ENCODE measurements at regions not wholly inside any gene's neighbourhood (a gene's known extent, or its start where the extent isn't known, plus 50 kb on each side); places are given as distances from the start of the nearest gene placed in this dataset.
"Not testable (repeated sequence)": the region's sequence is repeated elsewhere in the genome, so short reads cannot be mapped to it uniquely, and the experiment has no call there.

DNA sequence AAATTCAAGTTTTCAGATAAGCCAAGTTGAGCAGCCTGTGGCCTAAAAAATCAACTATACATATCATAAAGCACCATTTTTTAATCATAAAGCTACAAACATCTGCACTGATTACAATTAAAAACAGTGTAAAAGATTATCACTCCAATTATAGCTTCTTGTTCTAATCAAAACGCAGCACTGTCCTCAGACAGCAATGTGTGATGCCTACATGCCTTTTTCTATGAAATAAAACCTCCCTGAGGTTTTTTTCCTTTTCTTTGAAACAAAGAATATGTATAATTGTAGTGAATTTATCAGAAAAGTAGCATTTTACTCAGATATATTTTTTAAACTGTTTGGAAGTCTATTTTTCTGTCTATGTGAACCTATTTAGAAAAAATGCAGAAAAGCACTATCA lies 366.1 kb upstream of the CCNH start:
- no peak for DNase-seq
- no peak overlapping the region for H3K27ac ChIP-seq (replicated peaks)
- TF ChIP-seq, protein P1, sequence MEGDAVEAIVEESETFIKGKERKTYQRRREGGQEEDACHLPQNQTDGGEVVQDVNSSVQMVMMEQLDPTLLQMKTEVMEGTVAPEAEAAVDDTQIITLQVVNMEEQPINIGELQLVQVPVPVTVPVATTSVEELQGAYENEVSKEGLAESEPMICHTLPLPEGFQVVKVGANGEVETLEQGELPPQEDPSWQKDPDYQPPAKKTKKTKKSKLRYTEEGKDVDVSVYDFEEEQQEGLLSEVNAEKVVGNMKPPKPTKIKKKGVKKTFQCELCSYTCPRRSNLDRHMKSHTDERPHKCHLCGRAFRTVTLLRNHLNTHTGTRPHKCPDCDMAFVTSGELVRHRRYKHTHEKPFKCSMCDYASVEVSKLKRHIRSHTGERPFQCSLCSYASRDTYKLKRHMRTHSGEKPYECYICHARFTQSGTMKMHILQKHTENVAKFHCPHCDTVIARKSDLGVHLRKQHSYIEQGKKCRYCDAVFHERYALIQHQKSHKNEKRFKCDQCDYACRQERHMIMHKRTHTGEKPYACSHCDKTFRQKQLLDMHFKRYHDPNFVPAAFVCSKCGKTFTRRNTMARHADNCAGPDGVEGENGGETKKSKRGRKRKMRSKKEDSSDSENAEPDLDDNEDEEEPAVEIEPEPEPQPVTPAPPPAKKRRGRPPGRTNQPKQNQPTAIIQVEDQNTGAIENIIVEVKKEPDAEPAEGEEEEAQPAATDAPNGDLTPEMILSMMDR (IDR thresholded peaks at IDR 0.05; ENCODE audit: borderline replicate concordance), result no peak
- H3K36me3 ChIP-seq, result no peaks in the 10 kb centered on the region
- intact Hi-C loops (cut with micrococcal nuclease), result no loop called here
- H3K4me1 ChIP-seq, result no peaks in the 10 kb centered on the region
- H3K4me3 ChIP-seq, result no peak overlapping the region
- no peaks in the 10 kb centered on the region for H3K9me3 ChIP-seq (replicated peaks)
- H3K27me3 ChIP-seq (ENCODE audit: low read depth), result peaks cover 84% of the 10 kb centered on the region

DNA sequence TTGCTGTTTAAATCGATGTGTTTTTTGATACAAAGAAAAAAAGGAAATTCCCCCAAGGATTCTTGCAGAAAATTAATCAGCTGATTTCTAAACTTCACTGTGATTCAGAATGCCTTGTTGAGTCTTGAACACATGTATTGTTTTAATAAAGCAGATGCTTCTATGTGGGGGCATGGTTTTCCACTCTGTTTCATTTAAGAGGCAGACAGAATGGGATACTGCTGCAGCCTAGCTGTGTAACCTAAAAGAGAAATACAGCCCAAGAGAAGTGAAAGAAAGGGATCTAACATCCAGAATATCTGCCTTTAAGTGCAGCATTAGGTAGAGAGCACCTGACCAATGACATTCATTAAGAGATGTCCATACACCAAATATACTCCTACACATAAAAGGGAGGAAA lies 365.1 kb upstream of the CCNH start:
- Histone ChIP-seq H3K4me3 (no peak overlapping the region), H3K36me3 (no peaks in the 10 kb centered on the region), H3K27ac (replicated peaks) (no peak overlapping the region), H3K9me3 (replicated peaks) (no peaks in the 10 kb centered on the region), H3K27me3 (ENCODE audit: low read depth) (peaks cover 81% of the 10 kb centered on the region), H3K4me1 (no peaks in the 10 kb centered on the region)
- intact Hi-C loops (cut with micrococcal nuclease), result no loop called here
- TF ChIP-seq, protein P1 (IDR thresholded peaks at IDR 0.05; ENCODE audit: borderline replicate concordance), result no peak
- no peak for DNase-seq

DNA sequence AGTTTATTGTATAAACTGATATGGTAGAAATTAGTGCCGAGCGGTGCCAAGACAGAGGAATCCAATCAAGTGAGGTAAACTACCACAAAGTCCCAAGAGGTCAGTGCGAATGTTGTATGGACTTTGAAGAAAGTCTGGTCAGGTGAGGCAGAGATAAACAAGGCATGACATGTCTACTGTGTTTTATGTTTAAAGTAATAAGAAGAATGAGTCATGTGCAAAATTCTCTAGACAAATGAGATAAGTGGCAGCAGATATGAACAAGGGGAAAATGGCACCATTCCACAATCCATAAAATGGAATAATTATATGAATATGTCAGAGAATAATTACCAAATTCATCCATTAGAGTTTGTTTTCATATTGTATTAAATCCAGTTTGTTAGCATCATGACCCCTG lies 364.1 kb upstream of the CCNH start:
- no peak for DNase-seq
- Histone ChIP-seq H3K27me3 (ENCODE audit: low read depth) (peaks cover 81% of the 10 kb centered on the region), H3K9me3 (replicated peaks) (no peaks in the 10 kb centered on the region), H3K27ac (replicated peaks) (no peak overlapping the region), H3K36me3 (no peaks in the 10 kb centered on the region), H3K4me1 (no peaks in the 10 kb centered on the region), H3K4me3 (no peak overlapping the region)
- TF ChIP-seq, protein P1 (IDR thresholded peaks at IDR 0.05; ENCODE audit: borderline replicate concordance), result no peak
- intact Hi-C loops (cut with micrococcal nuclease), result no loop called here

DNA sequence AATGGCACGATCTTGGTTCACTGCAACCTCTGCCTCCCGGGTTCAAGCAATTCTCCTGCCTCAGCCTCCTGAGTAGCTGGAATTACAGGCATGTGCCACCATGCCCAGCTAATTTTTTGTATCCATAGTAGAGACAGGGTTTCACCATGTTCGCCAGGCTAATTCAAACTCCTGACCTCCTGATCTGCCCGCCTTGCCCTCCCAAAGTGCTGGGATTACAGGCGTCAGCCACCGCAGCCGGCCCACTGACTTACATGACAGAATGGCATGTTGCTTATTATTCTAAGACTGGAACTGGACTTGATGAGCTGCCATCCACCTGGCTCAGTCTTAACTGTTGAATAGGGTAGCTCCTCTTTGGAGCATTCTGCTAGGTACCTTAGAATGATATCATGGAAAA lies 363.6 kb upstream of the CCNH start:
- intact Hi-C loops (cut with micrococcal nuclease); H3K27ac ChIP-seq (replicated peaks); H3K4me1 ChIP-seq; DNase-seq; H3K36me3 ChIP-seq; H3K9me3 ChIP-seq (replicated peaks); H3K4me3 ChIP-seq: not testable (repeated sequence)
- peaks cover 81% of the 10 kb centered on the region for H3K27me3 ChIP-seq (ENCODE audit: low read depth)

DNA sequence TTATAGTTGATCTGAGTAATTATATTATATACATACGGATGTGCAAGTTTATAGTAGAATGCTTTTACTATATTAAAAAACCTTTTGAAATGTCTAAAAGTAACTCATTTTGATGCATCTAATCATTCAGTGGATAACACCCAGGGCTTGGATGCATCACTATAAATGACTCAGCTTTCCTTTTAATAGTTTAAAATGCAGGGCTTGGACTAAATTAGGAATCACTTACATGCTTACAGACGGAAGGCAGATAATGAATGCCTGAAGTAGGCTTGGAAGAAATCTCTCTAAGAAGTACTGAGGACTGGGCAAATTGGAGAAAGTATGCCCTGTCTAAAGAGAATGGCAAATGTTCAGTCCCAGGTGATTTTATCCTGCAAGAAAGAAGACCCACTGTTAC lies 362.5 kb upstream of the CCNH start:
- TF ChIP-seq, protein P1 (IDR thresholded peaks at IDR 0.05; ENCODE audit: borderline replicate concordance), result no peak
- no peak overlapping the region for H3K27ac ChIP-seq (replicated peaks)
- H3K4me1 ChIP-seq, result no peaks in the 10 kb centered on the region
- H3K36me3 ChIP-seq, result no peaks in the 10 kb centered on the region
- DNase-seq, result no peak
- peaks cover 84% of the 10 kb centered on the region for H3K27me3 ChIP-seq (ENCODE audit: low read depth)
- H3K9me3 ChIP-seq (replicated peaks), result no peaks in the 10 kb centered on the region
- intact Hi-C loops (cut with micrococcal nuclease), result no loop called here
- no peak overlapping the region for H3K4me3 ChIP-seq

DNA sequence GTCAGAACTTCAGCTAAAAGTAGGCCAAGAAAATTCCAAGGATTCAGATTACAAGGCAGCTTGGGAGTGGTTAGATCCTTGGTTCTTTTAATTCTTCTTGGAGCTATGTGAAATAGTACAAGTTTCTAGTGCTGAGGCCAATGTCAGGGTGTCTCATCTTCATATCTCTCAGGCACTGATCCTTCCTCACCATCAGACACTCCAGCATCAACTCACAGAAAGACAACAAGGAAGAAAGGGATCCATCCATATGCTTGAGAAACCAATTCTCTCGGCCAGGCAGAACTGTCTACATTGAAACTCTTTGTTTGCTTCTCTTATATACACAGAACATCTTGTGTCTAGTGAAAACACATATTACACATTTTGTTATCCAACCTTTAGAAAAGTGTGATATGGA lies 362.1 kb upstream of the CCNH start:
- intact Hi-C loops (cut with micrococcal nuclease), result no loop called here
- H3K9me3 ChIP-seq (replicated peaks), result no peaks in the 10 kb centered on the region
- no peak overlapping the region for H3K27ac ChIP-seq (replicated peaks)
- peaks cover 85% of the 10 kb centered on the region for H3K27me3 ChIP-seq (ENCODE audit: low read depth)
- H3K36me3 ChIP-seq, result no peaks in the 10 kb centered on the region
- TF ChIP-seq, protein P1 (IDR thresholded peaks at IDR 0.05; ENCODE audit: borderline replicate concordance), result no peak
- no peak for DNase-seq
- H3K4me1 ChIP-seq, result no peaks in the 10 kb centered on the region
- H3K4me3 ChIP-seq, result no peak overlapping the region

Measured in left ventricle myocardium inferior (tissue), 1 donor.